ENCODE measurements at regions not wholly inside any gene's neighbourhood (a gene's known extent, or its start where the extent isn't known, plus 50 kb on each side); places are given as distances from the start of the nearest gene placed in this dataset.

- TF ChIP-seq CTCF (IDR thresholded peaks at IDR 0.05; ENCODE audit: low read depth, low read length, missing control alignments): no peak
- in situ Hi-C loops (cut with HindIII; ENCODE audit: low sequenced_read_pairs): no loop called here
These were observed 50.5 kb upstream of the DLX2 start for GRCh38 chr2:172153156-172153555.

GRCh38 chr2:172153757-172154156 is 51.1 kb upstream of the DLX2 start:
- DNase-seq (ENCODE audit: low read depth): no peak
- in situ Hi-C loops (cut with HindIII; ENCODE audit: low sequenced_read_pairs): no loop called here
- no peak for TF ChIP-seq CTCF (IDR thresholded peaks at IDR 0.05; ENCODE audit: low read depth, low read length, missing control alignments)

More at GRCh38 chr2:172153156-172153555, 50.5 kb upstream of the DLX2 start:
- no peak overlapping the region for H3K4me3 ChIP-seq (ENCODE audit: low read depth, low read length)
- DNase-seq (ENCODE audit: low read depth): no peak

GRCh38 chr2:172155752-172156151 is 53.1 kb upstream of the DLX2 start:
- in situ Hi-C loops (cut with HindIII; ENCODE audit: low sequenced_read_pairs): no loop called here
- no peak overlapping the region for H3K4me3 ChIP-seq (ENCODE audit: low read depth, low read length)
- TF ChIP-seq CTCF (IDR thresholded peaks at IDR 0.05; ENCODE audit: low read depth, low read length, missing control alignments): no peak
- DNase-seq (ENCODE audit: low read depth): no peak

More at GRCh38 chr2:172153757-172154156, 51.1 kb upstream of the DLX2 start:
- no peak overlapping the region for H3K4me3 ChIP-seq (ENCODE audit: low read depth, low read length)

DNA sequence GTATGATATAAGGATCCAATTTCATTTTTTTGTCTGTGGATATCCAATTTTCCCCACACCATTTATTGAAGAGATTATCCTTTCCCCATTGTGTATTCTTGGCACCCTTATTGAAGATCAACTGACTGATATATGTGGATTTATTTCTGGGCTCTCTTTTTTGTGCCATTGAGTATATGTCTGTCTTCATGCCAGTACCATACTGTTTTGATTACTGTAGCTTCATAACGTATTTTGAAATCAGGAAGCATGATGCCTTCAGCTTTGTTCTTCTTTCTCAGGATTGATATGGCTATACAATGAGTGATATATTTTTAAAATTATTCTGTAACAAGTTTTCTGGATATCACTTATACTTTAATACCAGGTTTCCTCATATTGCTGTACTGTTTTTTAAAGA is 58.1 kb upstream of the DLX2 start:
- no peak overlapping the region for H3K4me3 ChIP-seq (ENCODE audit: low read depth, low read length)
- DNase-seq (ENCODE audit: low read depth): no peak
- in situ Hi-C loops (cut with HindIII; ENCODE audit: low sequenced_read_pairs): no loop called here
- TF ChIP-seq CTCF (IDR thresholded peaks at IDR 0.05; ENCODE audit: low read depth, low read length, missing control alignments): no peak

GRCh38 chr2:172162225-172162733 is 59.6 kb upstream of the DLX2 start:
- DNase-seq (ENCODE audit: low read depth): no peak
- H3K4me3 ChIP-seq (ENCODE audit: low read depth, low read length): no peak overlapping the region
- TF ChIP-seq CTCF (IDR thresholded peaks at IDR 0.05; ENCODE audit: low read depth, low read length, missing control alignments): no peak
- in situ Hi-C loops (cut with HindIII; ENCODE audit: low sequenced_read_pairs): no loop called here

DNA sequence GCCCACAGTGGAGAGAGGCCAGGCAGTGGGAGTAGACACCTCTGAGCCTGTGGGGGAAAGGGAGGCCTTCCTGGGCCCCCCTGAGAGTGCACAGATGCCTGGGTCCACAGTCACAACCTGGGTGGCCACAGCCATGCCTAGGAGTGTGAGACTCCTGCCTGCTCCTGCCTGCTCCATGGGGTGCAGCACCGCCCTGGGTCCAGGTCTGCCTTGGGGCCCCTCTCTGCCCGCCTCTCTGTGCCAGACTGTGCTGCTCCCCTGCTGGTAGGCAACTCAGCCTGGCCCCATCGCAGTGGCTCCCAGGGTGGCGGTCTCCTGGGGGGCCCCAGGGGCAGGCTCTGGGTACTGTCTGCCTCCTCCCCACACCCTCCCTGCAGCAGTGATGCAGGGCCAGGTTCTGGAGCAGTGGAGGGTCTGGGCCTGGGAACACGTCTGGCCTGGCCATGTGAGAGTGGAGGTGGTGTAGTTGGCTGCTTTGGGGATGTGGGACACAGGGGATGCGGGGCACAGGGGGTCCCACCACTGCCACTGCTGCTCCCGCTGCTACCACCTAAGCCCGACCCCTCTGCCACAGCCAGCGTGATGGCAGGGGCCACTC is 60.1 kb upstream of the DLX2 start:
- TF ChIP-seq CTCF (IDR thresholded peaks at IDR 0.05; ENCODE audit: low read depth, low read length, missing control alignments): no peak
- DNase-seq (ENCODE audit: low read depth): no peak
- H3K4me3 ChIP-seq (ENCODE audit: low read depth, low read length): no peak overlapping the region
- in situ Hi-C loops (cut with HindIII; ENCODE audit: low sequenced_read_pairs): no loop called here

Measured in astrocyte of the cerebellum (primary cell).